ENCODE measurements at regions not wholly inside any gene's neighbourhood (a gene's known extent, or its start where the extent isn't known, plus 50 kb on each side); places are given as distances from the start of the nearest gene placed in this dataset.

GRCh38 chr3:140821493-140821892, 120.1 kb upstream of the SLC25A36 start (continued):
- no peak for TF ChIP-seq ZBTB33 (IDR thresholded peaks at IDR 0.05; ENCODE audit: borderline replicate concordance, low read depth)

GRCh38 chr3:140822401-140823047, 119.1 kb upstream of the SLC25A36 start:
- TF ChIP-seq YY1 (IDR thresholded peaks at IDR 0.05; ENCODE audit: low read depth) (no peak), ZBTB33 (IDR thresholded peaks at IDR 0.05; ENCODE audit: borderline replicate concordance, low read depth) (no peak), REST (IDR thresholded peaks at IDR 0.05; ENCODE audit: low read depth, low read length) (no peak), PBX3 (IDR thresholded peaks at IDR 0.05) (no peak), POLR2AphosphoS5 (IDR thresholded peaks at IDR 0.05; ENCODE audit: low read depth, low read length) (no peak), IRF3 (IDR thresholded peaks at IDR 0.05; ENCODE audit: low read depth, low read length) (no peak), MAX (IDR thresholded peaks at IDR 0.05; ENCODE audit: low read depth) (no peak), FOXJ3 (CRISPR knock-in tag; IDR thresholded peaks at IDR 0.05) (no peak), CHD2 (IDR thresholded peaks at IDR 0.05; ENCODE audit: low read length, partially characterized antibody) (no peak), SIN3A (IDR thresholded peaks at IDR 0.05; ENCODE audit: borderline replicate concordance, low read depth, low read length) (no peak), NRF1 (IDR thresholded peaks at IDR 0.05; ENCODE audit: low read depth, low read length) (no peak), MXI1 (IDR thresholded peaks at IDR 0.05; ENCODE audit: low read depth, low read length) (no peak), SMC3 (IDR thresholded peaks at IDR 0.05; ENCODE audit: low read depth, low read length) (no peak), FOXM1 (IDR thresholded peaks at IDR 0.05; ENCODE audit: low read depth) (no peak), USF2 (IDR thresholded peaks at IDR 0.05; ENCODE audit: borderline replicate concordance, low read depth, low read length) (no peak), RAD21 (IDR thresholded peaks at IDR 0.05; ENCODE audit: low read length) (no peak), FOSL2 (IDR thresholded peaks at IDR 0.05; ENCODE audit: borderline replicate concordance, low read depth) (no peak), RFX5 (IDR thresholded peaks at IDR 0.05; ENCODE audit: low read length) (no peak)
- ChIA-PET CTCF (no interaction called here), POLR2A (no interaction called here)
- no peak overlapping the region for H2AFZ ChIP-seq (ENCODE audit: low read depth)
- H3K36me3 ChIP-seq (replicated peaks in 1 of 2; ENCODE audit: control insufficient read depth in 1 of 2, insufficient read depth in 2 of 2, low read length in 1 of 2), result no peaks in the 10 kb centered on the region
- 12% methylated on average over 3 of the region's 3 CpGs for WGBS (ENCODE audit: low lambda C conversion rate)
- no peak overlapping the region for H3K27ac ChIP-seq (ENCODE audit: low read depth in 2 of 2, low read length in 1 of 2)
- H3K9me3 ChIP-seq, result no peaks in the 10 kb centered on the region
- no peaks in the 10 kb centered on the region for H4K20me1 ChIP-seq (ENCODE audit: insufficient read depth)
- no peaks in the 10 kb centered on the region for H3K27me3 ChIP-seq (ENCODE audit: insufficient read depth)
- no peaks in the 10 kb centered on the region for H3K4me1 ChIP-seq (ENCODE audit: control insufficient read depth in 1 of 2, insufficient read depth in 2 of 2, low read depth in 1 of 2, low read length in 1 of 2)
- DNase-seq, result no peak
- no peak overlapping the region for H3K4me2 ChIP-seq
- no peaks in the 10 kb centered on the region for H3K79me2 ChIP-seq (ENCODE audit: insufficient read depth)
- H3K4me3 ChIP-seq (ENCODE audit: low read depth in 2 of 2, low read length in 1 of 2), result no peak overlapping the region
- H3F3A ChIP-seq (replicated peaks; ENCODE audit: insufficient read depth), result no peaks in the 10 kb centered on the region
- H3K9me2 ChIP-seq, result no peaks in the 10 kb centered on the region
- no peak overlapping the region for H3K9ac ChIP-seq
